ENCODE measurements at regions not wholly inside any gene's neighbourhood (a gene's known extent, or its start where the extent isn't known, plus 50 kb on each side); places are given as distances from the start of the nearest gene placed in this dataset.
A peak's percentile ranks its signal among the peaks of the same experiment; 100 is the strongest.
"Not testable (repeated sequence)": the region's sequence is repeated elsewhere in the genome, so short reads cannot be mapped to it uniquely, and the experiment has no call there.

GRCh38 chr21:35466681-35467080 lies 417.6 kb upstream of the RUNX1 start:
- not testable (repeated sequence) for DNase-seq (ENCODE audit: low read depth, low spot score)

GRCh38 chr21:35465741-35466140 lies 416.6 kb upstream of the RUNX1 start:
- DNase-seq (ENCODE audit: low read depth, low spot score) = no peak
- H3K27ac ChIP-seq = no peak overlapping the region

More at GRCh38 chr21:35466681-35467080, 417.6 kb upstream of the RUNX1 start:
- not testable (repeated sequence) for H3K27ac ChIP-seq

DNA sequence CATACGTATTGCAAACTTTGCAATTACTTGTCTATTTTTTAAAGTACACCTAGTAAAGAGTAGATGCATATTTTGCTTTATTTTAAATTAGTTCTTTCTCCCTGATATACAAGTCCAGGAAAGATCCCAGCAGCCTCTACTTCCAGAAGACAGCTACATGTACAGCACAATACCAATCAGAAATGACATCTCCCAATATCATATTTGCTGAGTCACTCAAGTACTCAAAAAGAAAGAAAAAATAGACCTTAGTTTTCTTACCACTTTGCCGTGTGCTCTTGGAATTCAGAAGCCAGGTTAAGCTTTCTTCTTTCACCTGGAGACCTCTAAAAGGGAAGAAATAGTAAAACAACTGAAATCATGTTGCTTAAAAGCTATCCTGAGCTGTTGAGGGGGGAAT lies 412.6 kb upstream of the RUNX1 start:
- no peak overlapping the region for H3K27ac ChIP-seq
- no peak for DNase-seq (ENCODE audit: low read depth, low spot score)

DNA sequence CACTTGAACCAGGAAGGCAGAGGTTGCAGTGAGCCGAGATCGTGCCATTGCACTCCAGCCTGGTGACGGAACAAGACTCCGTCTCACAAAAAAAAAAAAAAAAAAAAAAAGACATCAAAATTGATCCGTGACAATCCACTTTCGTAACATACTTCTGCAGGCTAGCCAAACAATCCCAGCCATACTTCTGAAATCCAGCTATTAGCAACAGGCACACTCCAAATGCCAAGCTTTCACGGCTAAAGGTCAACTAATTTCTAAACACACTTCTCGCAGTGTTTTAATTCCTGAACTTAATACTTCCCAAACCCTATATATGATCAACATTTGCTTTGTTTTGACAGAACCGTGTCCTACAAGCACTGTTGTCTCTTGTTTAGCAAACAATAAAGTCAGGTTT lies 411.3 kb upstream of the RUNX1 start:
- H3K27ac ChIP-seq = no peak overlapping the region
- no peak for DNase-seq (ENCODE audit: low read depth, low spot score)

GRCh38 chr21:35458405-35458804 lies 409.3 kb upstream of the RUNX1 start:
- no peak overlapping the region for H3K27ac ChIP-seq
- DNase-seq (ENCODE audit: low read depth, low spot score) = no peak

DNA sequence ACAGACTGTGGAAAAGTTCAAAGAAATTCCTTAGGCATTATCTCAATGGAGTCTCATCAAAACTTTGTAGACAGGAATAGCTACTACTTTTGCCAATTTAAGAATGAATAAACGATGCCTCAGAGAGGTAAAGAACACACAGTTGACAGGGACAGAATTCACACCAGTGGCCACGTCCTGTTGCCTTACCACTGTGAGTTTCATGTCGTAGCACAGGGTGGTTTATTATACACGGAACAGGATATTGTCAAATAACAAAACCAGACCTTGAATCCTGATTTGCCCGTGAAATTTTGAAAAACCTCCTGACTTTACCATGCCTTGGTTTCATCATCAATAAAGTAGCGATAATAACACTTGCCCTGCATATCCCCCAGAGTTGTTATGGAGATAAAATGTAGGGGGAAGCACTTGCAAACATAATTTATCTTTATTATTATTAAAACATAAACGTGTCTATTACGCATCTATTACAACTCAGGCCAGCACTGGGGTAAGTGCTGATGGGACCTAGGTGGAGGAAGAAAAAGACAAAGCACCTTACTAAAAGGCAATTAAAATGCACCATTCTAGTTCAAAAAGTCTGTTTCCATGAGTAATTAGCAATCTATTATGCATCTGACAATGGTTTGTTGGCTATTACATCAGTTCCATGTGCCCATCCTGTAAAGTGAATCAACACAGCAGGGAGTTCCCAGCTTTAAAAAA lies 408.1 kb upstream of the RUNX1 start:
- DNase-seq (ENCODE audit: low read depth, low spot score) = no peak
- H3K27ac ChIP-seq = peak overlapping the region; percentile 6

DNA sequence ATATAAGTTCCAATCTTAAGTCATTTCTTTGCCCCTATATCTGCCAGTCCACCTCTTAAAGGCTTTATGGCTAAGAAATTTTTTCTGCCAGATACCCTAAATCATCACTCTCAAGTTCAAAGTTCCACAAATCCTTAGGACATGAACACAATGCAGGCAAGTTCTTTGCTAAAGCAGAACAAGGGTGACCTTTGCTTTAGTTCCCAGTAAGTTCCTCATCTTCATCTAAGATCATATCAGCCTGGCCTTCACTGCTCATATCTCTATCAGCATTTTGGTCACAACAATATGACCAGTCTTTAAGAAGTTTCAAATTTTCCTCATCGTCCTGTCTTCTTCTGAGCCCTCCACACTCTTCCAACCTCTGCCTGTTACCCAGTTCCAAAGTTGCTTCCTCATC lies 402.2 kb upstream of the RUNX1 start:
- H3K27ac ChIP-seq = no peak overlapping the region
- DNase-seq (ENCODE audit: low read depth, low spot score) = no peak

DNA sequence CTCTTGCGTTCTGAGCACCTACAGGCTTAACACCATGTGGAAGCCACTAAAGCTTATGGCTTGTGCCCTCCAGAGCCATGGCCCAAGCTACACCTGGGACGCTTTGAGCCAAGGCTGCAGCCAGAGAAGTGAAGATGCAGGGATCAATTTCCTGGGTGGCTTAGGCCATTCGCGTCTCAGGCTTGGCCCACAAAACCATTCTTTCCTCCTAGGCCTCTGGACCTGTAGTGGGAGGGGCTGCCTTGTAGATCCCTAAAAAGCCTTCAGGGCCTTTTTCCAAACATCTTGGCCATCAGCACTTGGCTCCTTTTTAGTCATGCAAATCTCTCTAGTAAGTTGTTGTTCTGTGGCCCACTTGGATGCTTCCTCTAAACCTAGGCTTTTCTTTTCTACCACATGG lies 401.7 kb upstream of the RUNX1 start:
- DNase-seq (ENCODE audit: low read depth, low spot score) = no peak
- H3K27ac ChIP-seq = no peak overlapping the region

- DNase-seq (ENCODE audit: low read depth, low spot score) = no peak
- H3K27ac ChIP-seq = no peak overlapping the region
These were observed 400.7 kb upstream of the RUNX1 start for GRCh38 chr21:35449846-35450245.

- H3K27ac ChIP-seq = no peak overlapping the region
- no peak for DNase-seq (ENCODE audit: low read depth, low spot score)
These were observed 399.9 kb upstream of the RUNX1 start for GRCh38 chr21:35448876-35449599.

GRCh38 chr21:35444391-35444790 lies 395.3 kb upstream of the RUNX1 start:
- DNase-seq (ENCODE audit: low read depth, low spot score) = no peak
- no peak overlapping the region for H3K27ac ChIP-seq

DNA sequence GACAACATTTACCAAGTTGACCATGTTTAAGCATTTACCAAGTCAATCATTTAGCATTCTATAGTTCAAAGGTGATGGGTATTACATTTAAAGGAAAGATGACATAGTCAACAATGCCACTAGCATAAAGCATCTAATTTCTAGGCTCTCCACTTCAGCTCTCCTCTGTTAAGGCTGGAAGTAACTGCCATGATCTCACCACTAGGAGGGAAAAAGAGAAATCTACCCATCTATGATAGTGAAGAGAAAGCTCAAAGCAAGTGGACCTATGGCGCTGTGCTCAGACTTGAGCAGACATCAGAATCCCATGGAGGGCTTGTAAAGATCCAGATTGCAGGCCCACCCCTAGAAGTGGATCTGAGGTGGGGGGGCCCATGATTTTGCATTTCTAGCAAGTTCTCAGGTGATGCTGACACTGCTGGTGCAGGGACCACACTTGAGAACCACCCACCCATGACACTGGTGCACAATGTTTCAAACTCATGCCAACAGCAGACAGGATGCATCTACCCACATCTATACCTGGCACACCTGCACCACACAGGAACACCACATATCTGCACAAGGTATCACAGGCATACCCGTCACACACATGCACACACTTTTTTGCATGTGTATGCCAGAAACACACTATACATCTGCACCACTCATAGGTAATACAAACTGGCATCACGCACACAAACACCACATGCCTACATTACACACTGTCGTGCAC lies 392.9 kb upstream of the RUNX1 start:
- no peak for DNase-seq (ENCODE audit: low read depth, low spot score)
- H3K27ac ChIP-seq = no peak overlapping the region

GRCh38 chr21:35438643-35439404 lies 389.7 kb upstream of the RUNX1 start:
- peak; percentile 66 for DNase-seq (ENCODE audit: low read depth, low spot score)
- H3K27ac ChIP-seq = peak overlapping the region; percentile 6

GRCh38 chr21:35437941-35438340 lies 388.8 kb upstream of the RUNX1 start:
- no peak for DNase-seq (ENCODE audit: low read depth, low spot score)
- no peak overlapping the region for H3K27ac ChIP-seq

GRCh38 chr21:35436899-35437298 lies 387.8 kb upstream of the RUNX1 start:
- DNase-seq (ENCODE audit: low read depth, low spot score) = no peak

DNA sequence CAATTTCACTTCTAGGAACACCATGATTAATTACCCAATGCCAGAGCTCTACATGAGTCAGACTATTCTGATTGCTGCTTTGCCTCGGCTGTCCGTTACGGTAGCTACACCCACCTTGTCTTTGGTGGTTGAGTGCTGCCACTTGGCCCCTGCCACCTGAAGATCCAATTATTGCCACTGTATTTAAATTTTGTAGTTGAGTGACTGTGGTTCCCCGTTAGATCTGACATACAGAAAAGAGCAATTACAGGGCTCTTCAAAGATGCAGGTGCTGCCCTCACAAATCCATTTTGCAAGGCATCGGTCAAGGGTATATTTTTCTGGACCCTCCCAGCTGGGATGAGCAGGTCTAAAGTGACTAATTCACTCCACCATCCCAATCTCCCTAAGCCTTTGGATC lies 383.5 kb upstream of the RUNX1 start:
- not testable (repeated sequence) for H3K27ac ChIP-seq; DNase-seq (ENCODE audit: low read depth, low spot score)

More at GRCh38 chr21:35436899-35437298, 387.8 kb upstream of the RUNX1 start:
- H3K27ac ChIP-seq = no peak overlapping the region

DNA sequence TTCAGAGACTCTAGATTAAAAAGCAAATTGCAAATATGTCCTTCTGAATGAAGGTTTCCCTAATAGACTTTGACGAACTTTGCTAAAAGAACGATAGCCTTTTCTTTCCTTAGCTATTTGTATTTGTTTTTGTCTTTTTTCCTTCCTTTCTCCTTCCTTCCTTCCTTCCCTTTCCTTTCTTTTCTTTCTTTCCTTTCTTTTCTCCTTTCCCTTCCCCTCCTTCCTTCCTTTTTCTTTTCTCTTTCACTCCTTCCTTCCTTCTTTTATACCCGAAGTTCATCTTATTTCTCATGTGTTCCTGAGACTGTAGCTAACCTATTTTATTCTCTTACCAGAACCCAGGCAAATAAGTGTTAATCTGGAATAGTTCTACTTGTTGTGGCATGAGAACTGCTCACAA lies 381.2 kb upstream of the RUNX1 start:
- DNase-seq (ENCODE audit: low read depth, low spot score) = no peak
- no peak overlapping the region for H3K27ac ChIP-seq

DNA sequence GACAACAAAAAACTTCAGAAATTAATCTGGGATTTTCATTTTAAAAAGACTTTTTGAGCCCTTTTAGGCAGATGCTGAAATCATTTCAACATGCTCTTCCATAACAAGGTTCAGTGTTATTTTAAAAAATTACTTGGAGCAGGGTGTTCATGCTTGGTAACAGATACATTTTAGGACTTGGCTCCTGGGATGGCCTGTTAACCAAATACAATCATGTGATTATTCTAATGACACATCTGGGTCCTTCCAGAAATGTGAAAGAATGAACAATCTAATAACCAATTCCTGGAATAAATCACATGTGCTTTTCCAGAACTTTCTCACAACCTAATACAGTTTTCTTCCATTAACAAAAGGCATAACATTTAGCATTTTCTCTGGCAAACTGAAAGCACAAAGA lies 379.8 kb upstream of the RUNX1 start:
- H3K27ac ChIP-seq = no peak overlapping the region
- no peak for DNase-seq (ENCODE audit: low read depth, low spot score)

GRCh38 chr21:35428489-35428888 lies 379.4 kb upstream of the RUNX1 start:
- no peak for DNase-seq (ENCODE audit: low read depth, low spot score)
- H3K27ac ChIP-seq = no peak overlapping the region

GRCh38 chr21:35428001-35428320 lies 378.9 kb upstream of the RUNX1 start:
- no peak for DNase-seq (ENCODE audit: low read depth, low spot score)
- no peak overlapping the region for H3K27ac ChIP-seq

Data from epithelial cell of prostate (primary cell).